Spleen (tissue), 11 donors: ENCODE measurements at regions not wholly inside any gene's neighbourhood (a gene's known extent, or its start where the extent isn't known, plus 50 kb on each side); places are given as distances from the start of the nearest gene placed in this dataset.

Source experiments
- DNase-seq: peaks from one replicate; pipeline ENCODE4 v3.0.0-alpha.2; 2020
- H3K27ac ChIP-seq, 8 donors: fragments of 200-600 bp; sonication (generic) in 7 of 8; 1 replicate in 4 of 8; 2 replicates in 4 of 8; pipeline versions ENCODE4 v1.5.0 to v1.8.0; 2016 to 2021; ENCODE audit warnings: inconsistent platforms in 4 of 8, mild to moderate bottlenecking in 4 of 8, moderate library complexity in 1 of 8
- H3K27me3 ChIP-seq, 7 donors: fragments of 200-600 bp; sonication (generic) in 6 of 7; replicated peaks in 1 of 7; 1 replicate in 4 of 7; 2 replicates in 3 of 7; pipeline versions ENCODE4 v1.5.0 to v1.8.0; 2016 to 2021; ENCODE audit warnings: inconsistent platforms in 3 of 7, mild to moderate bottlenecking in 1 of 7
- H3K36me3 ChIP-seq, 6 donors: fragments of 200-600 bp; sonication (generic) in 5 of 6; 1 replicate in 4 of 6; 2 replicates in 2 of 6; pipeline versions ENCODE4 v1.5.0 to v1.8.0; 2016 to 2021; ENCODE audit warnings: inconsistent platforms in 2 of 6
- H3K4me1 ChIP-seq, 6 donors: fragments of 200-600 bp; sonication (generic) in 5 of 6; 1 replicate in 3 of 6; 2 replicates in 3 of 6; pipeline versions ENCODE4 v1.5.0 to v1.8.0; 2016 to 2021; ENCODE audit warnings: inconsistent platforms in 3 of 6
- H3K4me3 ChIP-seq, 8 donors: fragments of 200-600 bp; sonication (generic) in 7 of 8; 1 replicate in 4 of 8; 2 replicates in 4 of 8; pipeline versions ENCODE4 v1.5.0 to v1.8.0; 2016 to 2021; ENCODE audit warnings: inconsistent platforms in 4 of 8, mild to moderate bottlenecking in 4 of 8, moderate library complexity in 2 of 8
- H3K9me3 ChIP-seq, 8 donors: fragments of 200-600 bp; sonication (generic) in 7 of 8; 1 replicate in 4 of 8; 2 replicates in 4 of 8; pipeline versions ENCODE4 v1.5.0 to v1.8.0; 2016 to 2021; ENCODE audit warnings: inconsistent platforms in 4 of 8
- CTCF ChIP-seq, 11 experiments: fragments of 200-600 bp in 7 of 11; fragments of 450-650 bp in 4 of 11; sonication (generic) in 4 of 11; IDR thresholded peaks in 8 of 11; conservative IDR thresholded peaks in 3 of 11; 1 replicate in 7 of 11; 2 replicates in 4 of 11; pipeline versions ENCODE4 v1.4.0 to v1.8.0; 2016 to 2021; ENCODE audit warnings: antibody characterized with exemption in 11 of 11, inconsistent platforms in 4 of 11, mild to moderate bottlenecking in 1 of 11
- POLR2A ChIP-seq, 3 donors: fragments of 450-650 bp; IDR thresholded peaks; one replicate each; pipeline ENCODE4 v1.5.1; 2017; ENCODE audit warnings: antibody characterized with exemption in 3 of 3, mild to moderate bottlenecking in 1 of 3
- POLR2AphosphoS5 ChIP-seq, 3 donors: sonication (generic); formaldehyde crosslinking; IDR thresholded peaks; one replicate each; pipeline ENCODE4 v1.5.1; 2017; ENCODE audit warnings: antibody characterized with exemption in 3 of 3
- WGBS, 5 donors: extraction: QIAGEN DNeasy Blood & Tissue Kit in 3 of 5; methylation state at CpG; one replicate each; pipeline versions ENCODE4 v1.1.5 to v1.1.7; 2013 to 2018; 5-methylcytosine and 5-hydroxymethylcytosine counted together
- intact Hi-C: fragments of 100-400 bp; cut with DNase I; formaldehyde crosslinking; loops from one replicate; pipeline ENCODE4 v1.15.0; 2023; ENCODE audit warnings: low total_unique reads
- donor health status: healthy with polysubstance abuse.
- donor health status: DM: no; HTN: no; CAD: no; lungs with moderate emphysema.
- donor health status: DM: no; HTN: no; CAD: no.
- donor health status: Bipolar disorder and iron deficiency.
- donor health status: healthy.
- donor health status: DM: no; HTN: no; CAD: no.
- donor health status: DM: yes; HTN: yes; CAD: no.

GRCh38 chr1:5737081-5737480 is 255.1 kb downstream of the NPHP4 start:
- no peak for DNase-seq
- intact Hi-C loops: no loop called here
- Histone ChIP-seq H3K4me1 (no peaks in the 10 kb centered on the region), H3K9me3 (no peaks in the 10 kb centered on the region), H3K27ac (no peak overlapping the region), H3K27me3 (peaks cover 0 to 36% (median 0%) of the 10 kb centered on the region in 7 donors), H3K4me3 (no peak overlapping the region), H3K36me3 (no peaks in the 10 kb centered on the region)
- 71 to 89% (median 88%) methylated on average over 4 of the region's 4 CpGs for WGBS, 5 donors
- TF ChIP-seq POLR2AphosphoS5 (IDR thresholded peaks at IDR 0.05): no peak
- no peak for TF ChIP-seq POLR2A (IDR thresholded peaks at IDR 0.05)
- no peak for TF ChIP-seq CTCF (IDR thresholded peaks at IDR 0.05 in 8 of 11, conservative IDR thresholded peaks at IDR 0.05 in 3 of 11)

- Histone ChIP-seq H3K27ac (no peak overlapping the region), H3K27me3 (peaks cover 0 to 31% (median 0%) of the 10 kb centered on the region in 7 donors), H3K4me1 (no peaks in the 10 kb centered on the region), H3K9me3 (no peaks in the 10 kb centered on the region), H3K4me3 (no peak overlapping the region), H3K36me3 (no peaks in the 10 kb centered on the region)
- 74 to 82% (median 78%) methylated on average over 8 of the region's 8 CpGs for WGBS, 5 donors
- peak; percentile 62 for DNase-seq
- intact Hi-C loops: no loop called here
- TF ChIP-seq CTCF (IDR thresholded peaks at IDR 0.05 in 8 of 11, conservative IDR thresholded peaks at IDR 0.05 in 3 of 11): no peak
- TF ChIP-seq POLR2A (IDR thresholded peaks at IDR 0.05): no peak
- TF ChIP-seq POLR2AphosphoS5 (IDR thresholded peaks at IDR 0.05): no peak
Measured at GRCh38 chr1:5734996-5735395, 257.2 kb downstream of the NPHP4 start.

- H3K27me3 ChIP-seq: peaks cover 0 to 37% (median 0%) of the 10 kb centered on the region in 7 donors
- H3K4me3 ChIP-seq: no peak overlapping the region
- no peaks in the 10 kb centered on the region for H3K9me3 ChIP-seq
- H3K4me1 ChIP-seq: no peaks in the 10 kb centered on the region
- H3K36me3 ChIP-seq: no peaks in the 10 kb centered on the region
- DNase-seq: peak; percentile 23
- no peak for TF ChIP-seq CTCF (IDR thresholded peaks at IDR 0.05 in 8 of 11, conservative IDR thresholded peaks at IDR 0.05 in 3 of 11)
- no peak for TF ChIP-seq POLR2AphosphoS5 (IDR thresholded peaks at IDR 0.05)
- TF ChIP-seq POLR2A (IDR thresholded peaks at IDR 0.05): no peak
- 65 to 78% (median 72%) methylated on average over 8 of the region's 8 CpGs for WGBS, 5 donors
- intact Hi-C loops: no loop called here
- no peak overlapping the region for H3K27ac ChIP-seq
Measured at GRCh38 chr1:5734414-5734813, 257.8 kb downstream of the NPHP4 start.

- no peaks in the 10 kb centered on the region for H3K4me1 ChIP-seq
- peak; percentile 37 for DNase-seq
- 78 to 91% (median 87%) methylated on average over 11 to 13 of the region's 13 CpGs for WGBS, 5 donors
- TF ChIP-seq POLR2A (IDR thresholded peaks at IDR 0.05) (no peak), POLR2AphosphoS5 (IDR thresholded peaks at IDR 0.05) (no peak), CTCF (IDR thresholded peaks at IDR 0.05 in 8 of 11, conservative IDR thresholded peaks at IDR 0.05 in 3 of 11) (no peak)
- intact Hi-C loops: no loop called here
- H3K27me3 ChIP-seq: peaks cover 0 to 45% (median 0%) of the 10 kb centered on the region in 7 donors
- no peaks in the 10 kb centered on the region for H3K36me3 ChIP-seq
- H3K27ac ChIP-seq: no peak overlapping the region
- no peak overlapping the region for H3K4me3 ChIP-seq
- H3K9me3 ChIP-seq: no peaks in the 10 kb centered on the region
Measured at GRCh38 chr1:5733596-5733995, 258.6 kb downstream of the NPHP4 start.
